ENCODE measurements at regions not wholly inside any gene's neighbourhood (a gene's known extent, or its start where the extent isn't known, plus 50 kb on each side); places are given as distances from the start of the nearest gene placed in this dataset.

DNA sequence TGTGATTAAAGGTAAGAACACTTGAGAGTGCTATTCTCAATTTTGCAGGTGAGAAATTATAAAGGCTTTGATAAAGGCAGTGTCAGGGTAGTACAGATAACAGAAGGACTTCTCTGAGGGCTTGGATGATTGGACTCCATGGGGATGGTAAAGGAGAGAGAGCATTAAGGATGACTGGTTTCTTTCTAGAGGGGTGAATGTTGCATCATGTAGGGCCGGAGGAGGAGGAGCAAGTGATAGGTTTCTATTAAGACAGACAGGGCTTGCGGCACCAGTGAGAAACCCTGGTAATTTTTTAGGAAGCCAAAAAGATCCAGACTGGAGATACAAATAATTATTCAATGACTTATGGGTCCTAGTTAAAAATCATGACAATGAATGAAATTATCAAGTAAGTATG, 230.7 kb upstream of the MME start:
- ATAC-seq (no peak), DNase-seq (ENCODE audit: low spot score) (no peak)
- Mint-ChIP-seq H3K4me1 (no peaks in the 10 kb centered on the region), H3K4me3 (no peak overlapping the region), H3K27ac (no peak overlapping the region), H3K9me3 (0 out of 2 replicates have a peak, but pooled peaks cover 5% of the 10 kb centered on the region), H3K36me3 (no peaks in the 10 kb centered on the region), H3K27me3 (ENCODE audit: low read depth) (no peaks in the 10 kb centered on the region)
- ChIA-PET POLR2A (no interaction called here), CTCF (no interaction called here)
- TF ChIP-seq CBFB (CRISPR knock-in tag; IDR thresholded peaks at IDR 0.05; ENCODE audit: low read depth), result no peak
- no peak for TF ChIP-seq NFATC4 (CRISPR knock-in tag; IDR thresholded peaks at IDR 0.05)
- no peak for TF ChIP-seq HMGA2 (CRISPR knock-in tag; IDR thresholded peaks at IDR 0.05)
- TF ChIP-seq, protein P1, sequence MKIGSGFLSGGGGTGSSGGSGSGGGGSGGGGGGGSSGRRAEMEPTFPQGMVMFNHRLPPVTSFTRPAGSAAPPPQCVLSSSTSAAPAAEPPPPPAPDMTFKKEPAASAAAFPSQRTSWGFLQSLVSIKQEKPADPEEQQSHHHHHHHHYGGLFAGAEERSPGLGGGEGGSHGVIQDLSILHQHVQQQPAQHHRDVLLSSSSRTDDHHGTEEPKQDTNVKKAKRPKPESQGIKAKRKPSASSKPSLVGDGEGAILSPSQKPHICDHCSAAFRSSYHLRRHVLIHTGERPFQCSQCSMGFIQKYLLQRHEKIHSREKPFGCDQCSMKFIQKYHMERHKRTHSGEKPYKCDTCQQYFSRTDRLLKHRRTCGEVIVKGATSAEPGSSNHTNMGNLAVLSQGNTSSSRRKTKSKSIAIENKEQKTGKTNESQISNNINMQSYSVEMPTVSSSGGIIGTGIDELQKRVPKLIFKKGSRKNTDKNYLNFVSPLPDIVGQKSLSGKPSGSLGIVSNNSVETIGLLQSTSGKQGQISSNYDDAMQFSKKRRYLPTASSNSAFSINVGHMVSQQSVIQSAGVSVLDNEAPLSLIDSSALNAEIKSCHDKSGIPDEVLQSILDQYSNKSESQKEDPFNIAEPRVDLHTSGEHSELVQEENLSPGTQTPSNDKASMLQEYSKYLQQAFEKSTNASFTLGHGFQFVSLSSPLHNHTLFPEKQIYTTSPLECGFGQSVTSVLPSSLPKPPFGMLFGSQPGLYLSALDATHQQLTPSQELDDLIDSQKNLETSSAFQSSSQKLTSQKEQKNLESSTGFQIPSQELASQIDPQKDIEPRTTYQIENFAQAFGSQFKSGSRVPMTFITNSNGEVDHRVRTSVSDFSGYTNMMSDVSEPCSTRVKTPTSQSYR (CRISPR knock-in tag; IDR thresholded peaks at IDR 0.05), result no peak
- TF ChIP-seq PRRX2 (CRISPR knock-in tag; IDR thresholded peaks at IDR 0.05), result no peak
- TF ChIP-seq, protein P2, sequence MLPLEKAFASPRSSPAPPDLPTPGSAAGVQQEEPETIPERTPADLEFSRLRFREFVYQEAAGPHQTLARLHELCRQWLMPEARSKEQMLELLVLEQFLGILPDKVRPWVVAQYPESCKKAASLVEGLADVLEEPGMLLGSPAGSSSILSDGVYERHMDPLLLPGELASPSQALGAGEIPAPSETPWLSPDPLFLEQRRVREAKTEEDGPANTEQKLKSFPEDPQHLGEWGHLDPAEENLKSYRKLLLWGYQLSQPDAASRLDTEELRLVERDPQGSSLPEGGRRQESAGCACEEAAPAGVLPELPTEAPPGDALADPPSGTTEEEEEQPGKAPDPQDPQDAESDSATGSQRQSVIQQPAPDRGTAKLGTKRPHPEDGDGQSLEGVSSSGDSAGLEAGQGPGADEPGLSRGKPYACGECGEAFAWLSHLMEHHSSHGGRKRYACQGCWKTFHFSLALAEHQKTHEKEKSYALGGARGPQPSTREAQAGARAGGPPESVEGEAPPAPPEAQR (CRISPR knock-in tag; IDR thresholded peaks at IDR 0.05), result no peak
- TF ChIP-seq, protein P3, sequence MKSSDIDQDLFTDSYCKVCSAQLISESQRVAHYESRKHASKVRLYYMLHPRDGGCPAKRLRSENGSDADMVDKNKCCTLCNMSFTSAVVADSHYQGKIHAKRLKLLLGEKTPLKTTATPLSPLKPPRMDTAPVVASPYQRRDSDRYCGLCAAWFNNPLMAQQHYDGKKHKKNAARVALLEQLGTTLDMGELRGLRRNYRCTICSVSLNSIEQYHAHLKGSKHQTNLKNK (CRISPR knock-in tag; IDR thresholded peaks at IDR 0.05), result no peak
- no peak for TF ChIP-seq SP1 (CRISPR knock-in tag; conservative IDR thresholded peaks at IDR 0.05)
- no peak for TF ChIP-seq ZNF232 (CRISPR knock-in tag; IDR thresholded peaks at IDR 0.05)
- TF ChIP-seq OVOL2 (CRISPR knock-in tag; IDR thresholded peaks at IDR 0.05; ENCODE audit: borderline replicate concordance), result no peak
- TF ChIP-seq GABPB1 (CRISPR knock-in tag; IDR thresholded peaks at IDR 0.05), result no peak
- TF ChIP-seq, protein P4, sequence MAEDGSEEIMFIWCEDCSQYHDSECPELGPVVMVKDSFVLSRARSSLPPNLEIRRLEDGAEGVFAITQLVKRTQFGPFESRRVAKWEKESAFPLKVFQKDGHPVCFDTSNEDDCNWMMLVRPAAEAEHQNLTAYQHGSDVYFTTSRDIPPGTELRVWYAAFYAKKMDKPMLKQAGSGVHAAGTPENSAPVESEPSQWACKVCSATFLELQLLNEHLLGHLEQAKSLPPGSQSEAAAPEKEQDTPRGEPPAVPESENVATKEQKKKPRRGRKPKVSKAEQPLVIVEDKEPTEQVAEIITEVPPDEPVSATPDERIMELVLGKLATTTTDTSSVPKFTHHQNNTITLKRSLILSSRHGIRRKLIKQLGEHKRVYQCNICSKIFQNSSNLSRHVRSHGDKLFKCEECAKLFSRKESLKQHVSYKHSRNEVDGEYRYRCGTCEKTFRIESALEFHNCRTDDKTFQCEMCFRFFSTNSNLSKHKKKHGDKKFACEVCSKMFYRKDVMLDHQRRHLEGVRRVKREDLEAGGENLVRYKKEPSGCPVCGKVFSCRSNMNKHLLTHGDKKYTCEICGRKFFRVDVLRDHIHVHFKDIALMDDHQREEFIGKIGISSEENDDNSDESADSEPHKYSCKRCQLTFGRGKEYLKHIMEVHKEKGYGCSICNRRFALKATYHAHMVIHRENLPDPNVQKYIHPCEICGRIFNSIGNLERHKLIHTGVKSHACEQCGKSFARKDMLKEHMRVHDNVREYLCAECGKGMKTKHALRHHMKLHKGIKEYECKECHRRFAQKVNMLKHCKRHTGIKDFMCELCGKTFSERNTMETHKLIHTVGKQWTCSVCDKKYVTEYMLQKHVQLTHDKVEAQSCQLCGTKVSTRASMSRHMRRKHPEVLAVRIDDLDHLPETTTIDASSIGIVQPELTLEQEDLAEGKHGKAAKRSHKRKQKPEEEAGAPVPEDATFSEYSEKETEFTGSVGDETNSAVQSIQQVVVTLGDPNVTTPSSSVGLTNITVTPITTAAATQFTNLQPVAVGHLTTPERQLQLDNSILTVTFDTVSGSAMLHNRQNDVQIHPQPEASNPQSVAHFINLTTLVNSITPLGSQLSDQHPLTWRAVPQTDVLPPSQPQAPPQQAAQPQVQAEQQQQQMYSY (CRISPR knock-in tag; IDR thresholded peaks at IDR 0.05), result no peak
- TF ChIP-seq, protein P5, sequence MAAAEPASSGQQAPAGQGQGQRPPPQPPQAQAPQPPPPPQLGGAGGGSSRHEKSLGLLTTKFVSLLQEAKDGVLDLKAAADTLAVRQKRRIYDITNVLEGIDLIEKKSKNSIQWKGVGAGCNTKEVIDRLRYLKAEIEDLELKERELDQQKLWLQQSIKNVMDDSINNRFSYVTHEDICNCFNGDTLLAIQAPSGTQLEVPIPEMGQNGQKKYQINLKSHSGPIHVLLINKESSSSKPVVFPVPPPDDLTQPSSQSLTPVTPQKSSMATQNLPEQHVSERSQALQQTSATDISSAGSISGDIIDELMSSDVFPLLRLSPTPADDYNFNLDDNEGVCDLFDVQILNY (CRISPR knock-in tag; IDR thresholded peaks at IDR 0.05), result no peak
- no peak for TF ChIP-seq TP53 (CRISPR knock-in tag; IDR thresholded peaks at IDR 0.05)

DNA sequence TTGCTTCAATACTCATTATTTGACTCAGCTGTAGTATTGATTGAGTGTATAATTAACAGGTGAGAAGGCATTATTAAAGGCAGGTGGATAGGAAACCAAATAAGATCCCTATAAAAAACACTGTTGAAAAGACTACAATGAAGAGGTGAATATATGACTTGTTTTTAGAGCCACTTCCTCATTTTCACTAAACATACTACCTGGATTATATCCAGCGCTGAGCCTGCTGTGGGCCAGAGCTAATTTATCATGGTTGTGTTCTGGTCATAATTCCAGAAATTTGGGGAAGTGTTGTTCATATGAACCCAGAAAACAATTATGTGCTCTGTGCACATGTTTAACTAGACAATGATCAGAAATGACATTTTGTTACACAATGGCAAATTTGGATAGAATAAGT, 235.3 kb upstream of the MME start:
- no peaks in the 10 kb centered on the region for H3K36me3 Mint-ChIP-seq
- no peaks in the 10 kb centered on the region for H3K27me3 Mint-ChIP-seq (ENCODE audit: low read depth)
- no peak for ATAC-seq
- POLR2A ChIA-PET, result no interaction called here
- 0 out of 2 replicates have a peak, but pooled peaks cover 5% of the 10 kb centered on the region for H3K9me3 Mint-ChIP-seq
- H3K4me1 Mint-ChIP-seq, result no peaks in the 10 kb centered on the region
- CTCF ChIA-PET, result no interaction called here
- no peak for DNase-seq (ENCODE audit: low spot score)
- H3K4me3 Mint-ChIP-seq, result no peak overlapping the region
- H3K27ac Mint-ChIP-seq, result no peak overlapping the region
- TF ChIP-seq IRF2 (CRISPR knock-in tag; IDR thresholded peaks at IDR 0.05; ENCODE audit: borderline replicate concordance, low read depth) (no peak), ZNF317 (CRISPR knock-in tag; IDR thresholded peaks at IDR 0.05; ENCODE audit: borderline replicate concordance, low read depth) (no peak), ZNF138 (CRISPR knock-in tag; conservative IDR thresholded peaks at IDR 0.05) (no peak), FOXK1 (CRISPR knock-in tag; IDR thresholded peaks at IDR 0.05) (no peak)
- TF ChIP-seq, protein P6, sequence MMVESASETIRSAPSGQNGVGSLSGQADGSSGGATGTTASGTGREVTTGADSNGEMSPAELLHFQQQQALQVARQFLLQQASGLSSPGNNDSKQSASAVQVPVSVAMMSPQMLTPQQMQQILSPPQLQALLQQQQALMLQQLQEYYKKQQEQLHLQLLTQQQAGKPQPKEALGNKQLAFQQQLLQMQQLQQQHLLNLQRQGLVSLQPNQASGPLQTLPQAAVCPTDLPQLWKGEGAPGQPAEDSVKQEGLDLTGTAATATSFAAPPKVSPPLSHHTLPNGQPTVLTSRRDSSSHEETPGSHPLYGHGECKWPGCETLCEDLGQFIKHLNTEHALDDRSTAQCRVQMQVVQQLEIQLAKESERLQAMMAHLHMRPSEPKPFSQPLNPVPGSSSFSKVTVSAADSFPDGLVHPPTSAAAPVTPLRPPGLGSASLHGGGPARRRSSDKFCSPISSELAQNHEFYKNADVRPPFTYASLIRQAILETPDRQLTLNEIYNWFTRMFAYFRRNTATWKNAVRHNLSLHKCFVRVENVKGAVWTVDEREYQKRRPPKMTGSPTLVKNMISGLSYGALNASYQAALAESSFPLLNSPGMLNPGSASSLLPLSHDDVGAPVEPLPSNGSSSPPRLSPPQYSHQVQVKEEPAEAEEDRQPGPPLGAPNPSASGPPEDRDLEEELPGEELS (CRISPR knock-in tag; IDR thresholded peaks at IDR 0.05), result no peak
- TF ChIP-seq, protein P7, sequence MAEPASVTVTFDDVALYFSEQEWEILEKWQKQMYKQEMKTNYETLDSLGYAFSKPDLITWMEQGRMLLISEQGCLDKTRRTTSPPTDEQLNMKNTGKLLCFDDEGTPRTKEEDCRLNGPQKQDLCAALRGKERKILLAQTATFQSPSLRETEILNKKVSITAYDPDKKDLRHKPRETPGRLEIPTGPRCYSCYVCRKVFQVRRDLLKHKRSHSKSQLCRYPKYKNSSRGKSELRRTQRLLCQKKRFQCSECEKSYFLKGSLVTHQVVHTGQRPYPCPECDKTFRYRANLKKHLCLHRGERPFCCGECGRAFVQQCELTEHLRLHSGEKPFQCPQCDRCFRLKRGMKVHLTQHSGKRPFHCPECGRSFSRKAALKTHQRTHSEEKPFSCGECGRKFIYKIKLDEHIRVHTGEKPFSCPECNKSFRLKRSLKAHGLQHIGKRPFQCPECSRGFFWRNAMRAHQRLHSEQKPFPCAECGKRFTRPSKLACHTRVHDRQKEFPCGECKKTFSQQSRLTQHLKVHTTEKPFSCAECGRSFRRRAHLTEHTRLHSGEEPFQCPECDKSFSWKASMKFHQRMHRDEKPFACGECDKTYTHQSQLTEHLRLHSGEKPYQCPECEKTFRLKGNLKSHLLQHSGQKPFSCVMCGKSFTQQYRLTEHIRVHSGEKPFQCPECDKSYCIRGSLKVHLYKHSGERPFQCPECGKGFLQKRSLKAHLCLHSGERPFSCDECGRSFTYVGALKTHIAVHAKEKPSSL (CRISPR knock-in tag; conservative IDR thresholded peaks at IDR 0.05), result no peak

All from WTC11 (cell line).